ENCODE measurements at regions not wholly inside any gene's neighbourhood (a gene's known extent, or its start where the extent isn't known, plus 50 kb on each side); places are given as distances from the start of the nearest gene placed in this dataset.

GRCh38 chr3:102144063-102144462 lies 290.8 kb upstream of the ZPLD1 start (continued):
- TF ChIP-seq REST (IDR thresholded peaks at IDR 0.05): no peak
- TF ChIP-seq NR2F2 (IDR thresholded peaks at IDR 0.05): no peak
- TF ChIP-seq RAD21 (IDR thresholded peaks at IDR 0.05): no peak
- no peak for TF ChIP-seq SP1 (IDR thresholded peaks at IDR 0.05)
- TF ChIP-seq HNF4G (IDR thresholded peaks at IDR 0.05): no peak
- no peak for TF ChIP-seq HNF4A (conservative IDR thresholded peaks at IDR 0.05)

GRCh38 chr3:102148598-102149337 lies 286.0 kb upstream of the ZPLD1 start:
- no peaks in the 10 kb centered on the region for H3K36me3 ChIP-seq (ENCODE audit: control insufficient read depth in 4 of 4, insufficient read depth in 3 of 4, low read depth in 1 of 4, low read length in 3 of 4)
- 98% methylated on average over 3 of the region's 3 CpGs for WGBS
- H3K27me3 ChIP-seq (ENCODE audit: control insufficient read depth in 4 of 4, insufficient read depth in 4 of 4, low read length in 3 of 4): no peaks in the 10 kb centered on the region
- no peak overlapping the region for H3K27ac ChIP-seq (ENCODE audit: low read depth in 1 of 2, low read length in 2 of 2)
- H3K9ac ChIP-seq (ENCODE audit: low read depth in 1 of 2, low read length in 2 of 2): no peak overlapping the region
- no peak overlapping the region for H3K4me3 ChIP-seq (ENCODE audit: low read depth in 1 of 3, low read length in 3 of 3)
- no peaks in the 10 kb centered on the region for H3K4me1 ChIP-seq (ENCODE audit: control insufficient read depth in 4 of 4, insufficient read depth in 4 of 4, low read length in 3 of 4)
- H3K9me3 ChIP-seq (ENCODE audit: control insufficient read depth in 4 of 4, low read length in 3 of 4): peaks cover 2 to 7% (median 3%) of the 10 kb centered on the region in 4 donors
- DNase-seq (ENCODE audit: low spot score): no peak
- no peak for TF ChIP-seq MAX (IDR thresholded peaks at IDR 0.05)
- no peak for TF ChIP-seq EGR1 (IDR thresholded peaks at IDR 0.05; ENCODE audit: low read depth in 2 of 2)
- no peak for TF ChIP-seq FOXA1 (IDR thresholded peaks at IDR 0.05)
- no peak for TF ChIP-seq ATF3 (IDR thresholded peaks at IDR 0.05)
- no peak for TF ChIP-seq CTCF (IDR thresholded peaks at IDR 0.05; ENCODE audit: low read depth, low read length, missing input control)
- no peak for TF ChIP-seq HNF4G (IDR thresholded peaks at IDR 0.05)

GRCh38 chr3:102151935-102152334 lies 282.9 kb upstream of the ZPLD1 start:
- DNase-seq (ENCODE audit: low spot score): no peak
- Histone ChIP-seq H3K27ac (ENCODE audit: low read depth in 1 of 2, low read length in 2 of 2) (no peak overlapping the region), H3K4me3 (ENCODE audit: low read depth in 1 of 3, low read length in 3 of 3) (no peak overlapping the region), H3K4me1 (ENCODE audit: control insufficient read depth in 4 of 4, insufficient read depth in 4 of 4, low read length in 3 of 4) (no peaks in the 10 kb centered on the region), H3K27me3 (ENCODE audit: control insufficient read depth in 4 of 4, insufficient read depth in 4 of 4, low read length in 3 of 4) (no peaks in the 10 kb centered on the region), H3K9ac (ENCODE audit: low read depth in 1 of 2, low read length in 2 of 2) (no peak overlapping the region), H3K36me3 (ENCODE audit: control insufficient read depth in 4 of 4, insufficient read depth in 3 of 4, low read depth in 1 of 4, low read length in 3 of 4) (no peaks in the 10 kb centered on the region), H3K9me3 (ENCODE audit: control insufficient read depth in 4 of 4, low read length in 3 of 4) (peaks cover 2 to 7% (median 3%) of the 10 kb centered on the region in 4 donors)
- TF ChIP-seq ATF3 (IDR thresholded peaks at IDR 0.05): no peak
- no peak for TF ChIP-seq FOXA2 (IDR thresholded peaks at IDR 0.05)
- TF ChIP-seq EGR1 (IDR thresholded peaks at IDR 0.05; ENCODE audit: low read depth in 2 of 2): no peak
- no peak for TF ChIP-seq TAF1 (conservative IDR thresholded peaks at IDR 0.05)
- TF ChIP-seq ZBTB33 (IDR thresholded peaks at IDR 0.05): no peak
- TF ChIP-seq JUND (IDR thresholded peaks at IDR 0.05): no peak
- TF ChIP-seq YY1 (IDR thresholded peaks at IDR 0.05): no peak
- WGBS: 80% methylated on average over 1 of the region's 1 CpG
